HS-5 (cell line): ENCODE measurements at regions not wholly inside any gene's neighbourhood (a gene's known extent, or its start where the extent isn't known, plus 50 kb on each side); places are given as distances from the start of the nearest gene placed in this dataset.

Experiments
- DNase-seq: peaks from one replicate; pipeline ENCODE4 v3.0.0-alpha.2; 2012; ENCODE audit warnings: low read depth

DNA sequence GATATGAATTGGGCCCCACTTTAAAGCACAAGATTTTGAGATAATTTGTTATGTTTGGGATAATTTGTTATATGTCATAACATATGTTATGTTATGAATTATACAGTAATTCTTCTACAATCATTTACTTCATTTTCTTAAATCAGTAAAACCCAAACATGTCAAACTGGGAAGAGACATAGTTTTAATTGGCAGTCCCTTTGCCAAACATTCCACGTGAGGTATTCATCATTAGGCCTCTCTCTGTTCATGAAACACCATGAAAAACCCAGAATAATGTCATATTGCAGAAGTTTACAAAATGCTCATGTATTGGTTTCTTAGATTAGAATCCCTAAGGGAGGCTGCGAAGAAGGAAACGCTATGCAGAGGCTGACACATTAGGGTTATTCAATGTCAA is 89.4 kb upstream of the PDE10A start:
- no peak for DNase-seq

GRCh38 chr6:165751486-165751885 is 88.4 kb upstream of the PDE10A start:
- DNase-seq, result no peak

GRCh38 chr6:165749163-165749562 is 86.1 kb upstream of the PDE10A start:
- DNase-seq, result no peak

DNA sequence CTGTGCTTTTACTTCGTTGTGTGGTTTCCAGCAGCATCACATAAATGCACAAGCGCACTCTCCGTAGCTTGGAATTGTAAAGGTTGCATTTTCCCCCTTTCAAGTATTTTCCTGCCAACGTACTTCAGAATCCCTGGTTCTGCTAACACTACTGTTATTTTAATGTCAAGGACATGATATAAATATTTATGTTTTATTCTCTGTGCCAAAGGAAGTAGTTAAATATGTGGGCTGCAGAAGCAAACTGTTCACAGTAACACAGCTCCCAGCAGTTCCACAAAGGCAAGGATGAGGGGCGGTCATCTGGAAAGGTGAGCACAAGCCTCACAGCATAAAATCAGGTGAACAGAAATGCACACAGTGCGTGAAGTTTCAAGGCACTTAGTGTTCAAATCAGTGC is 85.3 kb upstream of the PDE10A start:
- DNase-seq, result no peak

- DNase-seq, result no peak
Observed at GRCh38 chr6:165747963-165748362, 84.9 kb upstream of the PDE10A start.

- DNase-seq, result no peak
Observed at GRCh38 chr6:165746331-165746730, 83.3 kb upstream of the PDE10A start.

- DNase-seq, result no peak
Observed at GRCh38 chr6:165745492-165745891, 82.5 kb upstream of the PDE10A start.

DNA sequence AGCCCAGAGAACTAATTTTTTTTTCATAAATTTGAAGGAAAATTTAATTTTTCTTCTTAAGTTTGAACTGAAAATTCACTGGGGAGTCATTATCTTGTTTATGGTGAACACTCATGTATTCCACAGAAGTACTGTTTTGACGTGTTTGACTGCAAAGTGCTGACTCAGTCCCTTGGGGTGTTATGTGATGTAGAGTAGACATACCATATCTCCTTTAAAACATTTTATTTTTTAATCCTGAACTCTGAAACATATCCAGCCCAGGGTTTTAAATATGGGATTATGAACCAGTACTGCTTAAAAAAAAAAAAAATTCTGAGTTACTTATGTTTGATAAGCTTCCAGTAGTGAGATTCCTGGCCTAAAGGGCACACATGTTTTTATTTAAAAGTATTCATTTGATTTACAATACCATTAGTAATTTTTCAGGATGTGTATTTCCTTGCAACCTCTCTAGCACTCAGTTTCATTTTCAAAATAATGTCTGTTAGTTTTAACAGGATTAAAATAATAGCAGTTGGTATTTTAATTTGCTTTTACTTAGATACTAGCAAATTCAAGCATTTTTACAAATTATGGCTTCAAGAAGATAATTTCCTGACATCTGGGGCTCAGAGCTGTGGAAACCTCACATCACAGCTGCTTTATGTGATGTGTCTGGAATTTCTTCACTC is 81.7 kb upstream of the PDE10A start:
- no peak for DNase-seq

GRCh38 chr6:165743366-165743898 is 80.4 kb upstream of the PDE10A start:
- DNase-seq, result no peak

GRCh38 chr6:165742047-165742446 is 79.0 kb upstream of the PDE10A start:
- no peak for DNase-seq

DNA sequence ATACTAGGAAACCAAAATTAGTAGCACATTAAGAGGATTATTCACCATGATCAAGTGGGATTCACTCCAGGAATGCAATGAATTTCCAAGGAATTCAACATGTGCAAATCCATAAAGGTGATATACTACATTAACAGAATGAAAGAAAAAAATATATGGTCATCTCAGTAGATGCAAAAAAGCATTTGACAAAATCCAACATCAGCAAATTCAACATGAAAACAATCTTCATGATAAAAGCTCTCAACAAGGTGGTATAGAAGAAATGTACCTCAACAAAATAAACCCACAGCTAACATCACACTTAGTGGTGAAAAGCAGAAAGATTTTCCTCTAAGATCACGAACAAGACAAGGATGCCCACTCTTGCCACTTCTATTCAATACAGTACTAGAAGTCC is 74.4 kb upstream of the PDE10A start:
- no peak for DNase-seq

- no peak for DNase-seq
Observed at GRCh38 chr6:165735065-165735464, 72.0 kb upstream of the PDE10A start.

DNA sequence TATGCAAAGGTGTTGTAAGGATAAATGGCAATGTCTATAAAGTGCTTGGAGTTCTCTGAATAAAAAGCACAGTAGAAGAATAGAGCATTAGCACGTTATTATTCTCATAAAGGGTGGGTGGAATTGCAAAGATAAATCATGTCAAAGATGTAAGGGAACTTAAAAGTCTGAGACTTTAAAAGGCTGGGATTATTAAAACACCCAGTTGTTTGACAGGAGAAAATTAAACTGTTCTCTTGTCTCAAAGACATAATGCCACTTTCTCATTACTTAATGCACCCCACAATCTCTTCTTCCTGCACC is 70.4 kb upstream of the PDE10A start:
- no peak for DNase-seq

DNA sequence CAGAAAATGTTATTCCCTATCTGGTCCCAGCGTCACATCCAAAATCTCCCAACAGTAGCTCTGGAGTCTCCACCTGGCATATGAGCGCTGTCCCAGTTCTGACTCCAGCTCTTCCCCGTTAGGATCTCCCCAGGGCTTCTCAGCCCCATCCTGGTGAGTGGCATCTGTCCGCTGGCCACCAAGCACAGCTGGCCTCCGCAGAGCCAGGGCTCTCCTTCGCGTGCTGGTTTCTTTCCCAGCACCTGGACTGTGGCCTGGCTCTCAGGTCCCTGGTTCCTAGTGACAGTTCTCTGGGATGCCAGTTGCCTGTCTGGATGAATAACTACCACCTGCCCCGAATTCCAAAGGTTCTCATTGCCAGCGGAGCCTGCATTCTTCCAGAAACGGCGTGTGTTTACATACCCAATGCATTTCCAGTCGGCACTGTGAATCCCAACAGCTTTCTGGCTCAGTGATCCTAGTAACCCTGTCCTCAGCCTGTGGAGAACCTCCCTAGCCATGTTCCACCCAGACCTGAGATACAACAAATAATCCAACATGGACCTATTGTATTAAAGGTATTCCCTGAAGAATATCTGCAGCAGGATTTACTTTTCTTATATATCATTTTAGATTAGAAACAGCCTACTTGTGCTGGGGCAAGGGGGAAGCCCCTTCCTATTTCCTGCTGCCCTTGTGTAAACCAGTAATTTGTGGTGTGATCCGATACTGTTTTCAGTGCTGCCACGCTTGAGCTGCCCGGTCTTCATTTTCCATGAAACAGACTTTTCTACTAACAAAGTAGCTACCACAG is 69.9 kb upstream of the PDE10A start:
- no peak for DNase-seq

GRCh38 chr6:165729307-165729936 is 66.4 kb upstream of the PDE10A start:
- no peak for DNase-seq

DNA sequence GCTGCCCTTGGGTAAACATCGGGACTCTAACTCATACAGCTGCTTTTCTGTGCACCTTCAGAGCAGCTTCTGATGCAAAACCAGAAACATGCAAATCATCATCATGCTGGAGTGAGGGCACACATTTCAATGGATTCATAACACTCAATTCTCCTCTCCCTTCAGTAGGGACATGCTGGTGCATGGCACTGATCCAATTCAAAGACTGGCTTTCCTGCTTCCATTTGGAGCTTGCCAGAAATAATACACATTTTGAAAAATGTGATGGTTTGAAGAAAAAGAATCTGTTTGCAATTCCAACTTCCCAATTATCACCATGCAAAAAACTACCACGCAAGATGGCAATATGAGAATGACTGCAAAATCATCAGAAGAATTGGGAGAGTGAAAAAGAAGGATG is 65.2 kb upstream of the PDE10A start:
- no peak for DNase-seq

- DNase-seq, result no peak
Observed at GRCh38 chr6:165726965-165727381, 63.9 kb upstream of the PDE10A start.

GRCh38 chr6:165726290-165726875 is 63.3 kb upstream of the PDE10A start:
- no peak for DNase-seq

DNA sequence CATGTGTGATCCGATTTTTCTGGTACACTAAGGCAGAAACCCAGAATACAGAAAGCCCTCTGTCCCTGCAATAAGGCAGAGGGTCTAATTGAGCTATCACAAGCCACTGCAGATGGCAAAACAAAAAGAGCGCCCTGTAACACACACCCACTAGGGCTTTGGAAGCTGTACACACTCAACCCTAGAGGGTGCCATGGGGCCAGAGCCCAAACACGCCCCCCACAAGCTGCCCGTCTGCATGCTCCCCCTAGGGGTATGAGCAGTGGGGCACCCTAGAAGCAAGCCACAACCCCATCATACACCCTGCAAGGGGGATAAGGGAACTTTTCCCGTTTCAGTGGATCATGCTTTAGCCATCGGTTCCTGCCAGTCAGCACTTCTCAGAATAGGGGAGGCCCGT is 62.2 kb upstream of the PDE10A start:
- DNase-seq, result no peak

GRCh38 chr6:165723326-165723725 is 60.3 kb upstream of the PDE10A start:
- no peak for DNase-seq

GRCh38 chr6:165722022-165722421 is 59.0 kb upstream of the PDE10A start:
- no peak for DNase-seq

GRCh38 chr6:165721356-165721755 is 58.3 kb upstream of the PDE10A start:
- DNase-seq, result no peak

DNA sequence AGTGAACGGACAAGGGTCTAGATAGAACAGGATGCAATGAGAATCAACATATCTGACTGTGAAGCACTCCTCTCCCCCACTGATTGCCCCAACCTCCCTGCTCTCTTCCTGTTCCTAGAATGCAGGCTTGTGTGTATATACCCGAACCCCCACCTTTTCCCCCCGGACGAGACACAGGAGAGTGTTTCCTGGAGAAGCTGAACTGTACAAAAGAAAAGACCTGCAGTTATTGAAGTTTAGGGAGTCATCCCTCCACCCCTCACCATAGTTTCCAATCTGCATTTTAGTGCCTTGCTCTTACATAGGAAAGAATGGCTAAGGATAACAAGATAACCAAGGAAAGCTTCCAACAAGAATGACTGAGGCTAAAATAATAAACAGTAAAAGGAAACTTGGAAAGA is 55.5 kb upstream of the PDE10A start:
- DNase-seq, result no peak
